ENCODE measurements at regions not wholly inside any gene's neighbourhood (a gene's known extent, or its start where the extent isn't known, plus 50 kb on each side); places are given as distances from the start of the nearest gene placed in this dataset.

DNA sequence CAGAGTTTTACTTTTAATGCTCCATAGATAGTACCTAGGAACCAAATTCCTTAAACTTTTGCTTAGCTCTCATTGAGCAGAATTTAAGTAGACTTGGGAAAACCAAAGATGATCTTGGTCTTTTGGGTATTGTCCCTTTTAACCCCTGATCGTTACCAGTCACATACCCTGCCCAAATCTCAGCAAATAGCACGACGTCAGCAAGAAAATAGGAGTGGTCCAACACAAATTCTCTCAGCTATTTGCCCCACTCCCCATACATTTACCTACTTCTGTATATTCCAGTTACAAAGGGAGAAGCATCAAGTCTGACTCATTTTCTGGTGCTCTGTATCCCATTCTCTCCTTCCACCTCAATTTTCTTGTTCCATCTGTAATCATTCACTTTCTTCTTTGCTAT lies 387.3 kb downstream of the CCDC85A start:
- TF ChIP-seq EP300 (IDR thresholded peaks at IDR 0.05; ENCODE audit: borderline replicate concordance in 1 of 2, low read depth in 2 of 2, low read length in 2 of 2) (no peak), CBX5 (IDR thresholded peaks at IDR 0.05; ENCODE audit: low read depth, low read length) (no peak)

All from H1 (cell line).